Raji (cell line): ENCODE measurements at regions not wholly inside any gene's neighbourhood (a gene's known extent, or its start where the extent isn't known, plus 50 kb on each side); places are given as distances from the start of the nearest gene placed in this dataset.

Source experiments
- POLR2A ChIP-seq: IDR thresholded peaks from 2 replicates; pipeline ENCODE4 v1.6.1; 2011; ENCODE audit warnings: low read depth, low read length, control low read depth; ENCODE audit not compliant: insufficient read depth

- TF ChIP-seq POLR2A: no peak
Measured at GRCh38 chr14:101072945-101073597, 169.5 kb upstream of the RTL1 start.

GRCh38 chr14:101073598-101073965, 170.1 kb upstream of the RTL1 start:
- TF ChIP-seq POLR2A: no peak

GRCh38 chr14:101074196-101075024, 170.9 kb upstream of the RTL1 start:
- TF ChIP-seq POLR2A: no peak

GRCh38 chr14:101075025-101075800, 171.7 kb upstream of the RTL1 start:
- TF ChIP-seq POLR2A: no peak

GRCh38 chr14:101075801-101076413, 172.4 kb upstream of the RTL1 start:
- no peak for TF ChIP-seq POLR2A

- no peak for TF ChIP-seq POLR2A
Measured at GRCh38 chr14:101076451-101077198, 173.1 kb upstream of the RTL1 start.

- TF ChIP-seq POLR2A: no peak
Measured at GRCh38 chr14:101077481-101078074, 174.1 kb upstream of the RTL1 start.

- TF ChIP-seq POLR2A: no peak
Measured at GRCh38 chr14:101078170-101078891, 174.8 kb upstream of the RTL1 start.

- TF ChIP-seq POLR2A: no peak
Measured at GRCh38 chr14:101078892-101079221, 175.3 kb upstream of the RTL1 start.

- TF ChIP-seq POLR2A: no peak
Measured at GRCh38 chr14:101080922-101081593, 177.5 kb upstream of the RTL1 start.

GRCh38 chr14:101082036-101082435, 178.5 kb upstream of the RTL1 start:
- TF ChIP-seq POLR2A: no peak

GRCh38 chr14:101082436-101083384, 179.2 kb upstream of the RTL1 start:
- TF ChIP-seq POLR2A: no peak
